ENCODE measurements at regions not wholly inside any gene's neighbourhood (a gene's known extent, or its start where the extent isn't known, plus 50 kb on each side); places are given as distances from the start of the nearest gene placed in this dataset.

- H3K27me3 ChIP-seq (ENCODE audit: control insufficient read depth, insufficient read depth, low read length): no peaks in the 10 kb centered on the region
- peak; percentile 56 for DNase-seq (ENCODE audit: low read depth)
- H3K4me3 ChIP-seq (ENCODE audit: low read depth, low read length): no peak overlapping the region
- TF ChIP-seq, protein P1, sequence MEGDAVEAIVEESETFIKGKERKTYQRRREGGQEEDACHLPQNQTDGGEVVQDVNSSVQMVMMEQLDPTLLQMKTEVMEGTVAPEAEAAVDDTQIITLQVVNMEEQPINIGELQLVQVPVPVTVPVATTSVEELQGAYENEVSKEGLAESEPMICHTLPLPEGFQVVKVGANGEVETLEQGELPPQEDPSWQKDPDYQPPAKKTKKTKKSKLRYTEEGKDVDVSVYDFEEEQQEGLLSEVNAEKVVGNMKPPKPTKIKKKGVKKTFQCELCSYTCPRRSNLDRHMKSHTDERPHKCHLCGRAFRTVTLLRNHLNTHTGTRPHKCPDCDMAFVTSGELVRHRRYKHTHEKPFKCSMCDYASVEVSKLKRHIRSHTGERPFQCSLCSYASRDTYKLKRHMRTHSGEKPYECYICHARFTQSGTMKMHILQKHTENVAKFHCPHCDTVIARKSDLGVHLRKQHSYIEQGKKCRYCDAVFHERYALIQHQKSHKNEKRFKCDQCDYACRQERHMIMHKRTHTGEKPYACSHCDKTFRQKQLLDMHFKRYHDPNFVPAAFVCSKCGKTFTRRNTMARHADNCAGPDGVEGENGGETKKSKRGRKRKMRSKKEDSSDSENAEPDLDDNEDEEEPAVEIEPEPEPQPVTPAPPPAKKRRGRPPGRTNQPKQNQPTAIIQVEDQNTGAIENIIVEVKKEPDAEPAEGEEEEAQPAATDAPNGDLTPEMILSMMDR (IDR thresholded peaks at IDR 0.05; ENCODE audit: insufficient read depth, low read length, poor library complexity, severe bottlenecking): no peak
- H3K36me3 ChIP-seq (ENCODE audit: control insufficient read depth, insufficient read depth, low read length): no peaks in the 10 kb centered on the region
Measured at GRCh38 chr1:59020151-59020997, 236.5 kb upstream of the JUN start.

DNA sequence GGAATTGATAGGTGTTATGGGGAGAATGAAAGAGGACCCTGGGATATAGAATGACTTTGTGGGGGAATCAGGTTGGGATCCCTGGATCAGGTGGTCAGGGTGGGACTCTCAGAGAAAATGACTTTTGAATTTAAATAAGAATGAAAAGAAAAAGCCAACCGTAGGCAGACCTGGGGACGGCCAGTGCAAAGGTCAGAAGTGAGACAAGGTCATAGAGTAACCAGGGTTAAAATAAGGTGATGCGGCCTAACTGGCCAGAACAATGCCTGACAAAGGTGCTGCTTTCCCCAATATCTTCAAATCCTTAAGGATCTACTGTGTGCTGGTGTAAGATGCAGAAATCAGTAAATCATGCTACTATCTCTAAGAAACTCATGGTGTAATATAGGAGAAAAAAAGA, 238.4 kb upstream of the JUN start:
- TF ChIP-seq, protein P1 (IDR thresholded peaks at IDR 0.05; ENCODE audit: insufficient read depth, low read length, poor library complexity, severe bottlenecking): no peak
- Histone ChIP-seq H3K27me3 (ENCODE audit: control insufficient read depth, insufficient read depth, low read length) (no peaks in the 10 kb centered on the region), H3K4me3 (ENCODE audit: low read depth, low read length) (no peak overlapping the region), H3K36me3 (ENCODE audit: control insufficient read depth, insufficient read depth, low read length) (no peaks in the 10 kb centered on the region)
- DNase-seq (ENCODE audit: low read depth): no peak

- Histone ChIP-seq H3K4me3 (ENCODE audit: low read depth, low read length) (no peak overlapping the region), H3K36me3 (ENCODE audit: control insufficient read depth, insufficient read depth, low read length) (no peaks in the 10 kb centered on the region), H3K27me3 (ENCODE audit: control insufficient read depth, insufficient read depth, low read length) (no peaks in the 10 kb centered on the region)
- TF ChIP-seq, protein P1 (IDR thresholded peaks at IDR 0.05; ENCODE audit: insufficient read depth, low read length, poor library complexity, severe bottlenecking): no peak
- no peak for DNase-seq (ENCODE audit: low read depth)
Measured at GRCh38 chr1:59022799-59023198, 239.0 kb upstream of the JUN start.

DNA sequence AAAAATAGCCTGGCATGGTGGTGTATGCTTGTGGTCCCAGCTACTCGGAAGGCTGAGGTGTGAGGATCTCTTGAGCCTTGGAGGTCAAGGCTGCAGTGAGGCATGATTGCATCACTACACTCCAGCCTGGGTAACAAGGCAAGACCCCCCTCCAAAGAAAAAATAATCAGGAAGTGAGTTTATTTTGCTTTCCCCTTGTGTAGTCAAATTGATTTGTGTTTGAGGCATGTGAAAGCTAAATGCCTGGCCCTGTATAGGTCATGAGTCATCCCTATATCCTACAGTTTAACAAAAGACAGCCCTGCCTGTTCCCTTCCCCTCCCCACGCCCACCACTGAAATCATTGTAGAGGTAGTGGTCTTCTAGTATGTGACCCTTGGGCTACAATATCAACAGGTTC, 241.4 kb upstream of the JUN start:
- no peak for DNase-seq (ENCODE audit: low read depth)
- Histone ChIP-seq H3K4me3 (ENCODE audit: low read depth, low read length) (no peak overlapping the region), H3K27me3 (ENCODE audit: control insufficient read depth, insufficient read depth, low read length) (no peaks in the 10 kb centered on the region), H3K36me3 (ENCODE audit: control insufficient read depth, insufficient read depth, low read length) (no peaks in the 10 kb centered on the region)
- TF ChIP-seq, protein P1 (IDR thresholded peaks at IDR 0.05; ENCODE audit: insufficient read depth, low read length, poor library complexity, severe bottlenecking): no peak

DNA sequence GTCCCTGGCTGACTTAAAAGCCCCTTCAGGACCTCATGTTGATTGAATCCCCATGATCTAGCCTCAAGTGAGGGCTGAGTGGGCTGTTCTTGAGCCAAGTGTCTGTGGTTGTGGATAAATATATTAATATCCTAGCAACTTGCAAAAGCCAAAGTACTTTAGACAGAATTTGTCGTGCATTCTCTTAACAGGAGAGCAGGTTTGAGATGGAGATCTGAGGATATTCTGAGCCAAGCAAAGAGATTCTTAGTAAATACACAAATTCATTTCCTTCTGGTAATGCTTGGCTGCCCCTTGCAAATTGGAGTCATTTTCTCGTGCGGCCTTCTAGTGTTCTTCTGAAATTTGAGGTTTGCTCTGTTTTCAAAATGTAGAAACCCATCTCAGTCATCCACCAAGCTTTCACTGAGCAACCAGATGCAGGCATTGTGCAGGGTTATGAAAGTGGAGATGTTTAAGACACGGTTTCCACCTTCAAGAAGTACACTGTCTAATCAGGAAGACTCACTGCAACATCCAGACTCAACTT, 242.1 kb upstream of the JUN start:
- no peaks in the 10 kb centered on the region for H3K27me3 ChIP-seq (ENCODE audit: control insufficient read depth, insufficient read depth, low read length)
- H3K4me3 ChIP-seq (ENCODE audit: low read depth, low read length): no peak overlapping the region
- no peaks in the 10 kb centered on the region for H3K36me3 ChIP-seq (ENCODE audit: control insufficient read depth, insufficient read depth, low read length)
- DNase-seq (ENCODE audit: low read depth): no peak
- TF ChIP-seq, protein P1 (IDR thresholded peaks at IDR 0.05; ENCODE audit: insufficient read depth, low read length, poor library complexity, severe bottlenecking): no peak

Measured in kidney epithelial cell (primary cell).